Right atrium auricular region (tissue), 2 donors: ENCODE measurements at regions not wholly inside any gene's neighbourhood (a gene's known extent, or its start where the extent isn't known, plus 50 kb on each side); places are given as distances from the start of the nearest gene placed in this dataset.

ENCODE experiments used
- DNase-seq: peaks from one replicate; pipeline ENCODE4 v3.0.0-alpha.2; 2019; ENCODE audit warnings: low spot score
- H3K27ac ChIP-seq, 2 donors: fragments of 200-600 bp; sonication (generic); 1 replicate in 1 of 2; 2 replicates in 1 of 2; pipeline ENCODE4 v1.5.1; 2016 to 2019
- H3K27me3 ChIP-seq, 2 donors: fragments of 200-600 bp; sonication (generic); one replicate each; pipeline versions ENCODE4 v1.5.1 to v1.6.0; 2017 to 2019
- H3K36me3 ChIP-seq: fragments of 200-600 bp; sonication (generic); one replicate; pipeline ENCODE4 v1.5.1; 2016
- H3K4me1 ChIP-seq, 2 donors: fragments of 200-600 bp; sonication (generic); one replicate each; pipeline versions ENCODE4 v1.5.1 to v1.6.0; 2017 to 2019
- H3K4me3 ChIP-seq, 2 donors: fragments of 200-600 bp; sonication (generic); 1 replicate in 1 of 2; 2 replicates in 1 of 2; pipeline ENCODE4 v1.5.1; 2017 to 2019; ENCODE audit warnings: mild to moderate bottlenecking in 1 of 2, moderate library complexity in 1 of 2
- H3K9me3 ChIP-seq, 2 donors: fragments of 200-600 bp; sonication (generic); one replicate each; pipeline ENCODE4 v1.5.1; 2019
- CTCF ChIP-seq, 2 donors: fragments of 200-600 bp; sonication (generic); IDR thresholded peaks; one replicate each; pipeline ENCODE4 v1.5.1; 2019; ENCODE audit warnings: antibody characterized with exemption in 2 of 2

DNA sequence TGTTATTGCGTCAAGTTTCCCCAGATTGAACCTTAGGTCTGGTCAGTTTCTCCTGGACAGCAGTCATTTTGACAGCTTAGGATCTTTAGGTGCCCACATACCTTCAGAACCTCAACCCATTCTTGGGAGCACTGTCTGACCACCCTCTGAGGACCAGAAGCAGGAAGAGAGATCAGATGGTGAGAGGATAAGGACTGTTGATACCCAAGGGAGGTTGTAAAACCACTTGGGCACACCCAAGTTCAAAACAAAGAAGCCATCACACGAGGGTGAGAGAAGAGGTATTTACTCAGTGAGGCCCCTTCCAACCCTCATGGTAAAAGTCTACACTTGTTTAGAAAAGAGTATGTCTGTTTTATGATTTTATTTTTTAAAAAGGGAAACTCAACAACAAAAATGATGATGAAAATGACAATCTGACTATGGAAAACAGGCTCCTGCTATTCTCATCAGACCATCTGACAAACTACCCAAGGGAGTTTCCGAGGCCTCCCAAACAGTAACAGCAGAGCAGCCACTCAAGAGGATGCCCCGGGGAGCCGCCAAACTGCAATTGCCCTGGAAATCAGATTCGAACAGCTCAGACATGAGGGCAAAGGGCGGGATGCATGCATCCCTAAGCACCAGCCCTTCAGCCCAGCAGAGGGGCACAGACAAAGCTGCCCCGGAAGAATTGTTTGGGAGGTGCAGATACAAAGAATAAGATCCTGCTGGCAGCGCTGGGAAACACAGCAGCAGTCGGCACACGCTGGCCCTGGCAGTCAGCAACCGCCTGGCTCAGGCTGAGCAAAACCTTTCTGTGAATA lies 162.6 kb upstream of the PLEKHG7 start:
- peak in 1 of 2 donors; percentile 25 for TF ChIP-seq CTCF (IDR thresholded peaks at IDR 0.05)
- Histone ChIP-seq H3K36me3 (no peaks in the 10 kb centered on the region), H3K27ac (peak overlapping the region; percentile 54 to 60), H3K4me3 (no peak overlapping the region), H3K9me3 (no peaks in the 10 kb centered on the region), H3K4me1 (peaks cover 0 to 42% of the 10 kb centered on the region in 2 donors), H3K27me3 (no peaks in the 10 kb centered on the region)
- DNase-seq, result no peak

DNA sequence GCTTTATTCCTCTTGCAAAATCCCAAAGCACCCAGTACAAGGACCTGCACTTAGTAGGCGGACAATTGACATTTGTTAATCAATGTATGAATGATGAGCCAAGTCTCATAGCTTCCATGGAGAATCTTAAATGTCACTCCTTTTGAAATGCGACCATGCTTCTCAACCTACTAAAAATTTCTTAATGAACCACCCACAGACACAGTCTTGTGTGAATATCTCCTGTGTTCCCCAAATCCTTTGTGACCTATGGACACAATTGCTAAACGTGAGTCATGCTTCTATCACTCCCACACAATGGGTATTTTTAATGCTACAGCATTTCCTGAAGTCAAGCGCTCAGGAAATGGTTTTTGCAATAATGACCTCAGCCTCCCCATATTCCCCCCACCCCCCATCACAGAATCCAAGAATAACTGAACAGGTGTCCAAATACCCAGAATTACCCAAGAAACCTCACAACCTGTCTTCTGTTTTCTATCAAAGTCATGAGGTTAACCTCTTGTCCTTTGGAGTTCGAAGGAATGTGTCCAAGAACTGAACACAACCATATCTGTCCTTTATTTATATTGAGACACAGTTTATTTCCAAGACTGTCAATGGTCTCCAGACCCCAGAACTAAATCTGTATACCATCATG lies 163.6 kb upstream of the PLEKHG7 start:
- Histone ChIP-seq H3K9me3 (no peaks in the 10 kb centered on the region), H3K27me3 (no peaks in the 10 kb centered on the region), H3K4me1 (peaks cover 0 to 41% of the 10 kb centered on the region in 2 donors), H3K4me3 (no peak overlapping the region), H3K36me3 (no peaks in the 10 kb centered on the region), H3K27ac (peak overlapping the region; percentile 54 to 60)
- no peak for DNase-seq
- TF ChIP-seq CTCF (IDR thresholded peaks at IDR 0.05), result no peak

DNA sequence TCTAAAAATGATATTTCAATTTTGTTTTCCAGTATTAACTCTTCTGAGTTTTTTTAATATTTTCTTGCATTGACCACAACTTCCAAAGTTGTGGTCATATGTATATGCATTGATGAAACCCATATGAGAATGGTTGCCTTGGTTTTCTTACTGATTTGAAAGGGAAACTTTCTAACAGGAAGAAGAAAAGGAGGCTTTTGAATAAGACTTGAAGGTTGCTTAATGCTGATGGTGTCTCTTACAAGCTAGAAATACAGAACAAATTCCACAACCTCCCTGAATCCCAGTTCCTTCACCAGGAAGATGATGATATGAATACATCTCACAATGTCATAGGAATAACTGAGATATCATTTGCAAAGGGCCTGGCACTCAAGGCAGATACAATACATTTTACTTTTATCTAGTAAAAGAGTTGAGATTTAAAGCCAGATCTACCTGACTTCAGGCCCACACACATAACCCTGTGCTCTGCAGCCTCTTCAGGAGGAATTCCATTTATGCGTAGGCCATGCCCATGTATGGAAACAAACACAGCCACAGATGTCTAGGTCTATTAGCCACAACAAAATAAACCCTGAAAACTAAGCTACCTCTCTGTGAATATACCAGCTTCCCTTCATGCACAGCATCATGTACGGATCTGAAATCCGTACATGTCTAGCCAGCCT lies 165.4 kb upstream of the PLEKHG7 start:
- no peaks in the 10 kb centered on the region for H3K36me3 ChIP-seq
- DNase-seq, result no peak
- no peak for TF ChIP-seq CTCF (IDR thresholded peaks at IDR 0.05)
- peak overlapping the region in 1 of 2 donors; percentile 7 for H3K27ac ChIP-seq
- no peaks in the 10 kb centered on the region for H3K27me3 ChIP-seq
- H3K4me3 ChIP-seq, result no peak overlapping the region
- H3K9me3 ChIP-seq, result no peaks in the 10 kb centered on the region
- peaks cover 0 to 29% of the 10 kb centered on the region in 2 donors for H3K4me1 ChIP-seq

DNA sequence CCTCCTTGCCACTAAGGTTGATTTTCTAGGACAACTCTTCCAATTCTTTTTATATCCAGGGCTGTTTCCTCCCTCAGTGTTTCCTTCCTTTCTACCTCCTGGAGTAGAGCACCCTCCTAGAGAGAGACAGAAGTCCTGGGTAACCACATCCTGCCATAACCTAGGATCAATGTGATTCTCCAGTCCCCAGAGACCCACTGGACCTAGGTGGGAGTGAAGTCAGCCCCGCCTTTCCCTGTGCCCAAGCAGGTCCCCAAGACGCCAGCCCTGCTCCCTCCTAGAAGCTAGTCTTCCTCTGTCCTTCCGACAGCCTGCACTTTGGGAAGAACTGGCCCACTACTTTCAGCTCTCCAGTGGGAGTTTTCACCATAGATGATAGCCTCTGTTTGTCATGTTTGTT lies 166.8 kb upstream of the PLEKHG7 start:
- Histone ChIP-seq H3K9me3 (no peaks in the 10 kb centered on the region), H3K4me1 (peaks cover 0 to 27% of the 10 kb centered on the region in 2 donors), H3K36me3 (no peaks in the 10 kb centered on the region), H3K4me3 (no peak overlapping the region), H3K27ac (no peak overlapping the region), H3K27me3 (no peaks in the 10 kb centered on the region)
- no peak for TF ChIP-seq CTCF (IDR thresholded peaks at IDR 0.05)
- no peak for DNase-seq

GRCh38 chr12:92533280-92533890 lies 169.4 kb upstream of the PLEKHG7 start:
- no peak for DNase-seq
- Histone ChIP-seq H3K4me3 (no peak overlapping the region), H3K4me1 (peaks cover 0 to 4% of the 10 kb centered on the region in 2 donors), H3K36me3 (no peaks in the 10 kb centered on the region), H3K9me3 (no peaks in the 10 kb centered on the region), H3K27me3 (no peaks in the 10 kb centered on the region), H3K27ac (no peak overlapping the region)
- TF ChIP-seq CTCF (IDR thresholded peaks at IDR 0.05), result no peak
